CD4-positive, CD25-positive, alpha-beta regulatory T cell (primary cell): ENCODE measurements at regions not wholly inside any gene's neighbourhood (a gene's known extent, or its start where the extent isn't known, plus 50 kb on each side); places are given as distances from the start of the nearest gene placed in this dataset.

Experiments
- ATAC-seq, 2 donors: fragments of 150-1000 bp; cut with Tn5 transposase; one replicate each; pipeline ENCODE4 v1.10.0; 2021; ENCODE audit warnings: low read depth in 2 of 2, moderate number of reproducible peaks in 2 of 2, moderate library complexity in 1 of 2
- DNase-seq, 3 donors: peaks; one replicate each; pipeline versions ENCODE4 v3.0.0 to v3.0.0-alpha.2; 2012 to 2022; ENCODE audit warnings: mixed read lengths in 1 of 3
- H3K27ac ChIP-seq: one replicate; pipeline ENCODE4 v1.7.0; 2013; ENCODE audit warnings: mild to moderate bottlenecking, low read length; ENCODE audit not compliant: insufficient read depth, poor library complexity, severe bottlenecking
- H3K27me3 ChIP-seq: one replicate; pipeline ENCODE4 v1.7.0; 2013; ENCODE audit warnings: low read length; ENCODE audit not compliant: control insufficient read depth, insufficient read depth
- H3K36me3 ChIP-seq: one replicate; pipeline ENCODE4 v1.7.0; 2013; ENCODE audit warnings: mild to moderate bottlenecking, low read length, moderate library complexity; ENCODE audit not compliant: control insufficient read depth, insufficient read depth
- H3K4me1 ChIP-seq: 2 replicates; pipeline ENCODE4 v1.7.0; 2013; ENCODE audit warnings: mild to moderate bottlenecking, low read length; ENCODE audit not compliant: insufficient read depth, control insufficient read depth, poor library complexity, severe bottlenecking
- H3K4me3 ChIP-seq: one replicate; pipeline ENCODE4 v1.7.0; 2013; ENCODE audit warnings: low read depth, mild to moderate bottlenecking, low read length, moderate library complexity
- H3K9me3 ChIP-seq, 2 experiments: 1 replicate in 1 of 2; 2 replicates in 1 of 2; pipeline ENCODE4 v1.7.0; 2013; ENCODE audit warnings: low read length in 2 of 2, mild to moderate bottlenecking in 1 of 2, moderate library complexity in 1 of 2; ENCODE audit not compliant: control insufficient read depth in 2 of 2
- H3K27ac Mint-ChIP-seq, 3 donors: one replicate each; pipeline ENCODE4 v1.8.0; 2020 to 2022; ENCODE audit warnings: mild to moderate bottlenecking in 3 of 3, mixed read lengths in 3 of 3, moderate library complexity in 2 of 3
- H3K27me3 Mint-ChIP-seq: one replicate; pipeline ENCODE4 v1.8.0; 2022; ENCODE audit warnings: mild to moderate bottlenecking, mixed read lengths
- H3K36me3 Mint-ChIP-seq: one replicate; pipeline ENCODE4 v1.8.0; 2020; ENCODE audit warnings: mixed read lengths
- H3K4me1 Mint-ChIP-seq, 4 donors: one replicate each; pipeline ENCODE4 v1.8.0; 2020 to 2022; ENCODE audit warnings: mixed read lengths in 4 of 4, mild to moderate bottlenecking in 1 of 4
- H3K4me3 Mint-ChIP-seq, 4 donors: one replicate each; pipeline ENCODE4 v1.8.0; 2020 to 2022; ENCODE audit warnings: mild to moderate bottlenecking in 4 of 4, mixed read lengths in 4 of 4, moderate library complexity in 3 of 4
- H3K9me3 Mint-ChIP-seq, 7 donors: one replicate each; pipeline ENCODE4 v1.8.0; 2020 to 2022; ENCODE audit warnings: mixed read lengths in 7 of 7, mild to moderate bottlenecking in 3 of 7, moderate library complexity in 2 of 7

- DNase-seq (no peak), ATAC-seq (no peak)
- Histone ChIP-seq H3K9me3 (no peaks in the 10 kb centered on the region), H3K4me1 (no peaks in the 10 kb centered on the region), H3K4me3 (no peak overlapping the region), H3K27ac (no peak overlapping the region), H3K27me3 (no peaks in the 10 kb centered on the region), H3K36me3 (no peaks in the 10 kb centered on the region)
- H3K4me3 Mint-ChIP-seq, result no peak overlapping the region
- no peaks in the 10 kb centered on the region for H3K36me3 Mint-ChIP-seq
- no peaks in the 10 kb centered on the region for H3K4me1 Mint-ChIP-seq
- H3K27me3 Mint-ChIP-seq, result peaks cover 4% of the 10 kb centered on the region
- no peak overlapping the region for H3K27ac Mint-ChIP-seq
- H3K9me3 Mint-ChIP-seq, result peaks cover 0 to 2% (median 0%) of the 10 kb centered on the region in 7 donors
These were observed 527.7 kb downstream of the MN1 start for GRCh38 chr22:27273853-27274252.

GRCh38 chr22:27274770-27275449 lies 526.6 kb downstream of the MN1 start:
- no peaks in the 10 kb centered on the region for H3K36me3 ChIP-seq
- H3K27ac ChIP-seq, result no peak overlapping the region
- no peak for DNase-seq
- H3K36me3 Mint-ChIP-seq, result no peaks in the 10 kb centered on the region
- no peaks in the 10 kb centered on the region for H3K9me3 ChIP-seq
- H3K4me3 ChIP-seq, result no peak overlapping the region
- peaks cover 0 to 2% (median 0%) of the 10 kb centered on the region in 7 donors for H3K9me3 Mint-ChIP-seq
- no peaks in the 10 kb centered on the region for H3K27me3 ChIP-seq
- no peak for ATAC-seq
- H3K27ac Mint-ChIP-seq, result peak overlapping the region in 1 of 3 donors; percentile 59
- H3K4me3 Mint-ChIP-seq, result no peak overlapping the region
- no peaks in the 10 kb centered on the region for H3K4me1 ChIP-seq
- H3K27me3 Mint-ChIP-seq, result peaks cover 4% of the 10 kb centered on the region
- H3K4me1 Mint-ChIP-seq, result no peaks in the 10 kb centered on the region

GRCh38 chr22:27278946-27279345 lies 522.6 kb downstream of the MN1 start:
- H3K9me3 Mint-ChIP-seq, result peaks cover 0 to 7% (median 0%) of the 10 kb centered on the region in 7 donors
- Histone ChIP-seq H3K9me3 (no peaks in the 10 kb centered on the region), H3K27ac (no peak overlapping the region), H3K36me3 (no peaks in the 10 kb centered on the region), H3K4me1 (no peaks in the 10 kb centered on the region), H3K27me3 (no peaks in the 10 kb centered on the region), H3K4me3 (no peak overlapping the region)
- no peak overlapping the region for H3K4me3 Mint-ChIP-seq
- H3K27ac Mint-ChIP-seq, result no peak overlapping the region
- H3K4me1 Mint-ChIP-seq, result no peaks in the 10 kb centered on the region
- DNase-seq (no peak), ATAC-seq (no peak)
- no peaks in the 10 kb centered on the region for H3K36me3 Mint-ChIP-seq
- peaks cover 4% of the 10 kb centered on the region for H3K27me3 Mint-ChIP-seq

GRCh38 chr22:27283240-27283639 lies 518.3 kb downstream of the MN1 start:
- no peaks in the 10 kb centered on the region for H3K36me3 Mint-ChIP-seq
- no peaks in the 10 kb centered on the region for H3K27me3 ChIP-seq
- H3K27ac Mint-ChIP-seq, result no peak overlapping the region
- no peaks in the 10 kb centered on the region for H3K27me3 Mint-ChIP-seq
- H3K4me3 ChIP-seq, result no peak overlapping the region
- H3K4me1 ChIP-seq, result no peaks in the 10 kb centered on the region
- H3K27ac ChIP-seq, result no peak overlapping the region
- ATAC-seq (no peak), DNase-seq (no peak)
- no peak overlapping the region for H3K4me3 Mint-ChIP-seq
- no peaks in the 10 kb centered on the region for H3K9me3 ChIP-seq
- no peaks in the 10 kb centered on the region for H3K36me3 ChIP-seq
- H3K9me3 Mint-ChIP-seq, result peaks cover 0 to 7% (median 0%) of the 10 kb centered on the region in 7 donors
- no peaks in the 10 kb centered on the region for H3K4me1 Mint-ChIP-seq

- Histone ChIP-seq H3K36me3 (no peaks in the 10 kb centered on the region), H3K4me3 (no peak overlapping the region), H3K9me3 (no peaks in the 10 kb centered on the region), H3K27ac (no peak overlapping the region), H3K27me3 (no peaks in the 10 kb centered on the region), H3K4me1 (no peaks in the 10 kb centered on the region)
- H3K36me3 Mint-ChIP-seq, result no peaks in the 10 kb centered on the region
- no peak overlapping the region for H3K4me3 Mint-ChIP-seq
- H3K27me3 Mint-ChIP-seq, result no peaks in the 10 kb centered on the region
- DNase-seq (no peak), ATAC-seq (no peak)
- H3K27ac Mint-ChIP-seq, result no peak overlapping the region
- H3K9me3 Mint-ChIP-seq, result peaks cover 0 to 7% (median 0%) of the 10 kb centered on the region in 7 donors
- H3K4me1 Mint-ChIP-seq, result no peaks in the 10 kb centered on the region
These were observed 517.8 kb downstream of the MN1 start for GRCh38 chr22:27283714-27284113.

GRCh38 chr22:27284324-27284723 lies 517.2 kb downstream of the MN1 start:
- Mint-ChIP-seq H3K9me3 (peaks cover 0 to 7% (median 0%) of the 10 kb centered on the region in 7 donors), H3K27me3 (no peaks in the 10 kb centered on the region), H3K27ac (no peak overlapping the region), H3K36me3 (no peaks in the 10 kb centered on the region), H3K4me3 (no peak overlapping the region), H3K4me1 (no peaks in the 10 kb centered on the region)
- no peak for DNase-seq
- Histone ChIP-seq H3K27me3 (no peaks in the 10 kb centered on the region), H3K4me3 (no peak overlapping the region), H3K4me1 (no peaks in the 10 kb centered on the region), H3K36me3 (no peaks in the 10 kb centered on the region), H3K9me3 (no peaks in the 10 kb centered on the region), H3K27ac (no peak overlapping the region)
- no peak for ATAC-seq

GRCh38 chr22:27286711-27287110 lies 514.8 kb downstream of the MN1 start:
- no peaks in the 10 kb centered on the region for H3K27me3 Mint-ChIP-seq
- H3K27ac Mint-ChIP-seq, result no peak overlapping the region
- H3K36me3 ChIP-seq, result no peaks in the 10 kb centered on the region
- H3K27me3 ChIP-seq, result no peaks in the 10 kb centered on the region
- no peak for ATAC-seq
- no peaks in the 10 kb centered on the region for H3K4me1 Mint-ChIP-seq
- no peak overlapping the region for H3K4me3 ChIP-seq
- H3K9me3 Mint-ChIP-seq, result peaks cover 0 to 4% (median 0%) of the 10 kb centered on the region in 7 donors
- DNase-seq, result no peak
- H3K36me3 Mint-ChIP-seq, result no peaks in the 10 kb centered on the region
- H3K4me1 ChIP-seq, result no peaks in the 10 kb centered on the region
- no peaks in the 10 kb centered on the region for H3K9me3 ChIP-seq
- no peak overlapping the region for H3K27ac ChIP-seq
- H3K4me3 Mint-ChIP-seq, result no peak overlapping the region

- H3K4me3 ChIP-seq, result no peak overlapping the region
- H3K36me3 ChIP-seq, result no peaks in the 10 kb centered on the region
- H3K27me3 ChIP-seq, result no peaks in the 10 kb centered on the region
- no peaks in the 10 kb centered on the region for H3K4me1 ChIP-seq
- Mint-ChIP-seq H3K9me3 (peaks cover 0 to 2% (median 0%) of the 10 kb centered on the region in 7 donors), H3K36me3 (no peaks in the 10 kb centered on the region), H3K27me3 (peaks cover 6% of the 10 kb centered on the region), H3K27ac (no peak overlapping the region), H3K4me3 (no peak overlapping the region), H3K4me1 (peaks cover 0 to 2% (median 0%) of the 10 kb centered on the region in 4 donors)
- no peaks in the 10 kb centered on the region for H3K9me3 ChIP-seq
- DNase-seq (no peak), ATAC-seq (no peak)
- H3K27ac ChIP-seq, result no peak overlapping the region
These were observed 508.8 kb downstream of the MN1 start for GRCh38 chr22:27292542-27293299.
